Upper lobe of left lung (tissue), 4 donors: ENCODE measurements at regions not wholly inside any gene's neighbourhood (a gene's known extent, or its start where the extent isn't known, plus 50 kb on each side); places are given as distances from the start of the nearest gene placed in this dataset.

Experiments used
- CTCF ChIP-seq, 6 experiments: fragments of 450-650 bp in 4 of 6; fragments of 200-600 bp in 2 of 6; sonication (generic) in 2 of 6; IDR thresholded peaks; one replicate each; pipeline ENCODE4 v1.5.1; 2016 to 2019; ENCODE audit warnings: antibody characterized with exemption in 6 of 6
- EP300 ChIP-seq, 4 donors: sonication (generic); formaldehyde crosslinking; IDR thresholded peaks; one replicate each; pipeline ENCODE4 v1.5.1; 2017; ENCODE audit warnings: antibody characterized with exemption in 4 of 4, control low read depth in 2 of 4
- POLR2A ChIP-seq, 4 donors: fragments of 450-650 bp; IDR thresholded peaks; one replicate each; pipeline ENCODE4 v1.5.1; 2016 to 2017; ENCODE audit warnings: antibody characterized with exemption in 4 of 4, mild to moderate bottlenecking in 2 of 4
- POLR2AphosphoS5 ChIP-seq, 2 donors: sonication (generic); formaldehyde crosslinking; IDR thresholded peaks; one replicate each; pipeline ENCODE4 v1.5.1; 2017; ENCODE audit warnings: antibody characterized with exemption in 2 of 2

GRCh38 chr20:56976336-56976735 lies 290.1 kb downstream of the BMP7 start:
- TF ChIP-seq CTCF (IDR thresholded peaks at IDR 0.05): no peak
- no peak for TF ChIP-seq POLR2AphosphoS5 (IDR thresholded peaks at IDR 0.05)
- no peak for TF ChIP-seq POLR2A (IDR thresholded peaks at IDR 0.05)
- no peak for TF ChIP-seq EP300 (IDR thresholded peaks at IDR 0.05)
